ENCODE measurements at regions not wholly inside any gene's neighbourhood (a gene's known extent, or its start where the extent isn't known, plus 50 kb on each side); places are given as distances from the start of the nearest gene placed in this dataset.

DNA sequence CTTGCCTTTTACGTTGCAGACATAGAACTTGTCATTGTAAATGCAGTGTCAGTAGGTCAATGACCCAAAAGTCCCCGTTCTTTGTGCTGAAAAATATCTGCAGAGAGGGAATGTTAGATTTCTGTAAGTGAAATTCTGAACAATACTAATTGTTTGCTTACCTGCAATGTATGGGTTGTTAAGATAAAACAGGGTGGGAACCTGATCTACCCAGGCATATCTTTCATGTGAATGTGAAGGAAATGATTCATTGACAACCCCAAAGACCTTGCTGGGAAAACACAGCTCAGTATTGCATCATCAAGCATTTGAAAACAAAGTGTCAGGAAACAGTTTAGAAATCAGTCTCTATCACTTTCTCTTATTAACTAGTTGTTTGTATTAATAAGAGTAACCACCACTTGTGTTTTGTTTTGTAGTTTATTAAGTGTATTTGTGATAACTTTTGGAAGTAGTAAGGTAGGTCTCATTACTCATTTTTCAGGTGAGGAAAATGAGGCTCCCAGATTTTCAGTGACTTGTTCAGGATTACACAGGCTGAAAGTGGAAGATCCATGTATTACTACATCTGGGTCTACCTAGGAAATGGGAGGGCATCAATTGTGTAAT, 57.9 kb upstream of the SLC38A2 start (continued):
- TF ChIP-seq, protein P1, sequence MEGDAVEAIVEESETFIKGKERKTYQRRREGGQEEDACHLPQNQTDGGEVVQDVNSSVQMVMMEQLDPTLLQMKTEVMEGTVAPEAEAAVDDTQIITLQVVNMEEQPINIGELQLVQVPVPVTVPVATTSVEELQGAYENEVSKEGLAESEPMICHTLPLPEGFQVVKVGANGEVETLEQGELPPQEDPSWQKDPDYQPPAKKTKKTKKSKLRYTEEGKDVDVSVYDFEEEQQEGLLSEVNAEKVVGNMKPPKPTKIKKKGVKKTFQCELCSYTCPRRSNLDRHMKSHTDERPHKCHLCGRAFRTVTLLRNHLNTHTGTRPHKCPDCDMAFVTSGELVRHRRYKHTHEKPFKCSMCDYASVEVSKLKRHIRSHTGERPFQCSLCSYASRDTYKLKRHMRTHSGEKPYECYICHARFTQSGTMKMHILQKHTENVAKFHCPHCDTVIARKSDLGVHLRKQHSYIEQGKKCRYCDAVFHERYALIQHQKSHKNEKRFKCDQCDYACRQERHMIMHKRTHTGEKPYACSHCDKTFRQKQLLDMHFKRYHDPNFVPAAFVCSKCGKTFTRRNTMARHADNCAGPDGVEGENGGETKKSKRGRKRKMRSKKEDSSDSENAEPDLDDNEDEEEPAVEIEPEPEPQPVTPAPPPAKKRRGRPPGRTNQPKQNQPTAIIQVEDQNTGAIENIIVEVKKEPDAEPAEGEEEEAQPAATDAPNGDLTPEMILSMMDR (IDR thresholded peaks at IDR 0.05 in 2 of 3, conservative IDR thresholded peaks at IDR 0.05 in 1 of 3; ENCODE audit: borderline replicate concordance in 1 of 3, insufficient read depth in 1 of 3, low read depth in 2 of 3, low read length in 2 of 3): no peak
- TF ChIP-seq POLR2A (IDR thresholded peaks at IDR 0.05; ENCODE audit: borderline replicate concordance, extremely low read depth, insufficient read depth, insufficient read length): no peak
- peak; percentile 99 for TF ChIP-seq CEBPB (IDR thresholded peaks at IDR 0.05; ENCODE audit: low read depth)

Measured in HCT116 (cell line).